Amygdala (tissue), 56 donors: ENCODE measurements at regions not wholly inside any gene's neighbourhood (a gene's known extent, or its start where the extent isn't known, plus 50 kb on each side); places are given as distances from the start of the nearest gene placed in this dataset.
"Not testable (repeated sequence)": the region's sequence is repeated elsewhere in the genome, so short reads cannot be mapped to it uniquely, and the experiment has no call there.

Experiments used
- DNase-seq, 56 donors: peaks; one replicate each; lab custom pipeline; 2025; lab: John Stamatoyannopoulos, UW

DNA sequence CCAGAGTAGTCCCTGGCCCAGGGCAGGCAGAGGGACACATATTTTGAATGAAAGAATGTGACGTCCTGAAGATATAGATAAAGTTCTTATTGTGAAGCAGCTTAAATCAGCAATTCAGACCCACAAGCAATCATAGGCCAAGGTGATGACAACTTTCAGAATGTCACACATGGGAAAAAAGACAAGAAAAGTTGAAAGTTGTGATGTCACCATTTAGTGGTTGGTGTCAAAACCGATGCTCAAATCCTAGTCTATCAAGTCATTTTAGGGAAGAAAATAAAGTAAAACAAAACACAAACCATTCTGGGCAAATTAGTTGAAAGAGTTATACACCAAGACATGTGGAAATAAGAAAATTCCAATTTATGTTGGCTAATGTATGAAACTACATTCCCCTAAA, 710.8 kb downstream of the DOK5 start:
- no peak for DNase-seq

DNA sequence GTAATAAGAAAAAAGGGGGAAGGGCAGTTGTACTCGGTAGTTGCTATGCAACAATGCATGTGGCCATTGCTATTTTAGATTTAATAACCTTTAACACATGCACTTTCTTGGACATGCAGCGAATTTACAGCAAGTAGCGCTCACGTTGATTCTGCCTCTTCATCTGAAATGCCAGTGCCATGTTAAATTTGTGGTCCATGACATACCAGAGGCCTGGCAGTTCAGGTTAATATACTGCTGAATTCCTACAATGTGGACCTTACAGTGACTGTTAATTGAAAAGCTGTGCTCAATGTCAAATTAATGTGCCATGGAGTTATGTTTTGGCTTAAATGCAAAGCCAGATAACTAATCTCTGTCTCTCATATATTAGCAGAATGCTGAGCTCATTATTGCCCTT, 699.7 kb downstream of the DOK5 start:
- no peak for DNase-seq

DNA sequence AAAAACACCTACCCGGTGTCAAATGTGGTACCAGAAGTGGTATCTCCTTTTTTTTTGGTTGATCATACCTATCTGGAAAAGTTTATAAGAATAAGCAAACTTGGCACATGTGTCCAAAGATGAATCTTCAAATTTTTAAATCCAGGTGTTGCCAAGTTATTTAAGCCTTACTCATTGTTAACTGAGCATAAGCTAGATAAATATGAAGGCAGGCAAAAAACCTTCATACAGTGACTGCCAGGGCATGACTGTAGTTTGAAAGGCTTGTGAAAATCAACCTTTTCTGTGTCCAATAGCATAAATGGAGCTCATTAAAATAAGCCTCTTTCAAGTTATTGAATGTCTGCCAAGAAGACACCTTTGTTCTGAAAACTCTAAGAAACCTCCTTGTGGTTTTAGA, 699.2 kb downstream of the DOK5 start:
- no peak for DNase-seq

DNA sequence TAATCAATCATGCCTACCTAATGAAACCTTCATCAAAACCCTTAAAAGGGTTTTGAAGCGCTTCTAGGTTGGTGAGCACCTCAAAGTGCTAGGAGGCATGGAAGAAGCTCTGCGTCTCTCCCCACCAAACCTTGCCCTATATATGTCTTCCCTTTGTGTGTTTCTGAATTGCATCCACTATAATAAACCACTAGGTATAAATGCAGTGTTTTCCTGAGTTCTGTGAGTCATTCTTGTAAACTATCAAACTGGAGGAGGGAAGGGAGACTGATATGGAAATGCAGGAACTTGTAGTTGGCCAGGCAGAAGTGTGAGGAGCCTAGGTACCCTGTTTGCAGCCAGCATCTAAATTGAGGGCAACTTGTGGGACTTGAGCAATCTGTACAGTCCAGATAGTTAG, 698.8 kb downstream of the DOK5 start:
- DNase-seq = no peak

DNA sequence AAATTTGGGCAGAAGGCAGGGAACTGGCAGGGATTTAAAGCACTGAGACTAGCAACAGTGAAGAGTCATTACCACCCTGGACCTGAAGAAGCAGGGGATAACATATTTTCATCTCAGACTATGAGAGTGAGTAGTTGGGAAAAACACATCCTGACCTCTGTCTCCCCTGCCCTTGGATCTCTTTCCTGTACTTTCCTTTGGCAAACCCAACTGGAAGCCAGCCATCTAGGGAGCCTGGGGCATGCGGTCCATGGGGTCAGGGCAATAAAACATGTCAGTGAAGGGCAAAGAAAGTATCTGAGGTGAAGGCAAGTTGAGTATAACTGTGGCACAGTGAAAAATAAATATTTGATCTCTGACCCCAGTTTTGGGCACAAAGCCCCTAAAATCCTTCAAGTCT, 698.2 kb downstream of the DOK5 start:
- no peak for DNase-seq

DNA sequence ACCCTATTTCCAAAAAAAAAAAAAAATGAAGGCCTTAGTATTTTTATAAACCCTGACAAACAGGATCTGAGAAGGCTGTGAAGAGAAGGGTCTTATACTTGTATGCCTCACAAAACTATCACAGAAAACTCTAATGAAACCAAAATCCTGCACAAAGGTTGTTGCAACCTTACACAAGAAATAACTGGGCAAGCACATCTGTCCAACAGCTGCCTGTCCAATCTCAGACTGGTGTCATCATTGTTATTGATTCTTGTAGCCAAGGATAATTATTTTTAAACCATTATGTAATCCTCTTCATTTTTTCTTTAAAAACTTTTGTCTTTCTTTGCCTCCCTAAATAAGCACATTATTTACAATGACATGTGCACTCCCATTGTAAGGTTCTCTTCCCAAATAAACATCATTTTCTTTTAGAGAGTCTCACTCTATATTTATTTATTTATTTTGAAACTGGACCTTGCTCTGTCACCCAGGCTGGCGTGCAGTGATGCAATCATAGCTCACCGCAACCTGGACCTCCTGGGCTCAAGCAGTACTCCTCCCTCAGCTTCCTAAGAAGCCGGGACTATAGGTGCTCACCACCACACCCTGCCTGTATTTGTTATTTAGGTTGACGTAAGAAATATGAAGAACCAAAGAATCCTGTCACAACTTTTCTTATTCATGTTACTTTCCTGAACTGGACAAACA, 697.1 kb downstream of the DOK5 start:
- no peak for DNase-seq

DNA sequence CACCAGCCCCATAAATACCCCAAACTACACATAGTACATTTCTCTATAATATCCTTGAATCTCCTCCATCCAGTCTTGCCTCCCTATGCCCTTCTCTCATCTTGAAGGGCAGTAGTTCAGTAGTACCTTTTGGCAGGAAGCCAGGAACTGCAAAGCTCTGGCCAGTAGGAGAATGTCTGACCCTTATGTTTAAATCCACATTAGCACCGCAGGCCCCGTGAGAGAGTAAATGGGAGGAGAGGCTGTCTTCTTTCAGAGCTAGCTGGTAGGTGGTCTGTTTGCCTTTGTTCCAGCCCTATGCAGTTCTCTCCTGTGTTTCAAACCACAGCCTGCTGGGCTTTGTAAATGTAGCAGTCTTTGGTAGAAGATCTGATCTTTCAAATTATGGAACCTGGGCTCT, 690.7 kb downstream of the DOK5 start:
- no peak for DNase-seq

DNA sequence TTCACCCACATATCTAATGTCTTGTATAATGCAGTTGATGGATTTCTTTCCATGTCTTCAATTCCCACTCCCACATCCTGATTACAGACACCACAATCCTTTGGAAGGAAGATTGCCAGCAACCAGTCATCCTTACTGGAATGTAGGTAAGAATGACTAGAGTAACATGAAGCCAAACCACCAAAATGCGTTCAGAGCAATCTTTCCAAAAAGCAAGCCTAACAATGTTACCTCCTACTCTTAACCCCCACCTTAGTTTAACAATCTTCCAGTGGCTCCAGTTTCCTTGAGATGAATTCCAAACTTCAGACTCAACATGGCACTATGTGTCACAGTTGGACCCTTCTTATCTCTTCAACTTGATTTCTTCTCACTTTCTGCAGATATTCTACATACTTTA, 685.6 kb downstream of the DOK5 start:
- no peak for DNase-seq

DNA sequence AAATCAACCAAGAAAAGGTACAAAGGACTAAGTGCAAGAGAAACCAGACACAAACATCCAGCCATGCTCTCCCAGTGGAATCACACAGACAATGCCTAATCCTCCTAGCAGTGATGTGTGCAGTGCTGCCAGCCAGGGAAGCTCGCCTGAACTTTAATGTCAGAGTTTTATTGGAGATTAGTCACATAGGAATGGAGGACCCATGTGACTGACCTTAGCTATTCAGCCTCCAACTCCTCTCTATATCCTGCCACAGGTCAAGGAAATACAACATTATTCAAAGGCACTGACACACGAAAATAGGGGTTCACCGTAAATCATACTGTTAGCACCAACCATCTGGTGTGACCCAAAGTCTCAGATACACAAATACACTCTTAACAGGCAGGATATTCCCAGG, 684.6 kb downstream of the DOK5 start:
- DNase-seq = no peak

DNA sequence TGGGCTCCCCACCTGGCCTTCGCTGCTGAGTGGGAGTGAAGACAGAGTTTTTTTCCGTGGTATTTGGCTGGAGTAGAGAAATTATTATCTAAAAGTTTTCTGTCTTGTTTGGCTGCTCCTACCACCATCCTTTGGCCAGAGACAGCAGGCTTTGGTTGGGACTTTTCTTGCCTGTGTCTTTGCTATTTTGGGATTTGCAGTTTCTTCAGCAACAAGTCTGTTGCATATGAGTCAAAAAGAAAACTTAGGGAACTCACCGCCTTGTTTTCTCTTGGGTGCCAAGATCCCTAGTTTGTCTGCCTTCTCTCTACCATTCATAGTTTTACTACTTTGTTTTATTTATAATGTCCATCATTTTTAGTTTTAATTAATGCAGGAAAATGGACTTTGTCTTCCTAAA, 683.8 kb downstream of the DOK5 start:
- no peak for DNase-seq

DNA sequence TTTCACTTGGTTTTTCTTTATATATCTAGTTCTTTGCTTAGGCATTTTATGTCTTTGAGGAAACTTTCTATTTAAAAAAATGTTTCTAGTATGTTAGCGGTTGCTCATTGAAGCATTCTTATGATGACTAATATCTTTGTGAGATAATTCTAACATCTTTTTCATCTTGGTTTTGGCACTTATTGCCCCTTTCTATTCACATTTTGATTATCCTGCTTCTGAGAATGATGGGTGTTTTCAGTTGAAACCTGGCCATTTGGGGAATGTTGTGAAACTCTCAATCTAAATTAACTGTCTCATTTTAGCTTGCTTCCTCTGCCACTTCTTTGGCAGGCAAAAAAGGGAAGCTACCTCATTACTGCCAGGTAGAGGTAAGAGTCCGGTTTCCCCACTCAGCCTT, 683.1 kb downstream of the DOK5 start:
- no peak for DNase-seq

DNA sequence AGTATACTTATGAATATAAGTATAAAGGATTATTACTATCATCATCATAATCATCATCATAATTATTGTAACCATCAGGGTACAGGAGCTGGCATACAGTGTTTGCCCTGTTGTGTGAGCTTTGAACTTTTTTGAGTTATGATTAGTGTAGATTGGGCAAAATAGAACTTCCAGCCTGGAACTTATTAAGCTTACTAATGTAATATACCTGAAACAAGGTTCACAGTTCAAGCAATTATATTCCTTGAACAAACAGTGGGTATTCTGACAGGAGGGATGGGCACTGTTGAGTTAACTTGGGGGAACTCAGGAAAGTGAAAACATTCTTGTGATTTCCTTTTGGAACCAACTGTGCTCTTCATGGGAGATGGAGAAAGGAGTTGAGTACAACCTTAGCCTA, 680.0 kb downstream of the DOK5 start:
- DNase-seq = no peak

DNA sequence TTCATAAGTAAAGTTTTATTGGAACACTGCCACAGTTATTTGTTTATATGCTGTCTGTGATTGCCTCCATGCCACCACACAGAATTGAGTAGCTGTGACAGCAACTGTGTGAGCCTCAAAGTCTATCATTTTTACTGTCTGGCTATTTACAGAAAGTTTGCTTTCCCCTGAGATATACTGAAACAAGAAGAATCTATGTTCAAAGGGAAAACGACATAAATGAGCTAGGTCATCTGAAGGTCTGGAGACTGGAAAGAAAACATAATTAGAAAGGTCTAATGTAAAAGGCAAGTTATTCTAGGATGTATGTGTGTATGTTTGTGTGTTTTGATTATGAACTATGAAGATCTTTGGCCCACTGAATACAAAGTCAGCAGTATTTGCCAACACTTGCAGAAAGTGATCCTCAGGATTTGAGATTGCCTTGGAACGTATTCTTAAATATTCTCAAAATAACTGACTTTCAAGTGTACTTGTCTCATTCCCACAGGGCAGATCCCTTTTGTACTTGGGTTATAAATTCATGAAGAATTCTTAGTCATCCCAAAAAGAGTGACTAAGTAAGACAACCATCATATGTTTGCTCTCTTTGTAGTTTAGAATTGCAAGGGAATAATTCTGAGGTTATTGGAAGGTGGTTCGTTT, 677.7 kb downstream of the DOK5 start:
- no peak for DNase-seq

DNA sequence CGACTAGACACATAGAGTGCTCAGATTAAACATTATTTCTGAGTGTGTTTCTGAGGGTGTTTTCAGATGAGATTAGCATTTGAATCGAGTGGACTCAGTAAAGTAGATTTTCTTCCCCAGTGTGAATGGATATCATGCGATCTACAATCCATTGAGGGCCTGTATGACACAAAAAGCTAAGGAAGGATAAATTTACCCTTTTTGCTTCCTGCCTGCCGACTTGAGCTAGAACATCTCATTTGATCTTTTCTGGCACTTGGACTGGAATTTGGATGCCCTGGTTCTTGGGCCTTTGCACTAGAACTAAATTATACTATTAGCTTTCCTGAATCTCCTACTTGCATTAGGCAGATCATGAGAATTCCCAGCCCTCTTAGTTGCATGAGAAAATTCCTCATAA, 675.8 kb downstream of the DOK5 start:
- DNase-seq = no peak

DNA sequence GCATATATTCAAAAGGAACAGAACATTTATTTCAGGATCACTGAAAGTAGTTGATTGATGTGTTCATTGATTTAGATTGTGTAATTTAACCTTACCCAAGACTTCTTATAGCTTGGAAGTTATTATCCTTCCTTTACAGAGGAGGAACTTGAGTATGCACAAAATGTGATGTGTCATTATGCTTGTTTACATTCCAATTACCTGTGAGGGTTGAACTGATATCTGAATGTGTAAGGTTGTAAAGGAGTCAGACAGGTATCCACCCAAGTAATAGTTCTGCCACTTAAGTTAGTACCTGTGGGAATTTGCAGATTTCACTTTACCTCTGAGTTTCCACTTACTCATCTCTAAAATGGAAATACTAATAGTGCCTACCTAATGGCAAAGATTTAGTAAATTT, 668.2 kb downstream of the DOK5 start:
- DNase-seq = no peak

DNA sequence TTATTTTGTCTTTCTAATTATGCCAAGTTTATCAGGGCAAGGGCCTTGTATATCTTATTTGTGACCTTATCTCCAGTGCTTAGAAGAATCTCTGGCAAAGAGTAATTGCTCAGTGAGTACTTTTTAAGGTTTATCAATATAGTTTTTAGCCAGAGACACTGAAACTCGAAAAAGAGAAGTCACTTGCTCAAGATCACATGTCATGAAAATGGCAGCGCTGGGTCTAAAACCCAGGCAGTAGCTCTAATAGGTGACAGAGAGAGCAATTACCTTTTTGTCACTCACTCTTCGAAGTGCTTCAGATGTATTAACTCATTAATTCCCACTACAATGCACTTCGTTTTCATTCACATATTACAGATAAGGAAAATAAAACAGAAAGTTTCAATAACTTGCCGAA, 667.5 kb downstream of the DOK5 start:
- no peak for DNase-seq

DNA sequence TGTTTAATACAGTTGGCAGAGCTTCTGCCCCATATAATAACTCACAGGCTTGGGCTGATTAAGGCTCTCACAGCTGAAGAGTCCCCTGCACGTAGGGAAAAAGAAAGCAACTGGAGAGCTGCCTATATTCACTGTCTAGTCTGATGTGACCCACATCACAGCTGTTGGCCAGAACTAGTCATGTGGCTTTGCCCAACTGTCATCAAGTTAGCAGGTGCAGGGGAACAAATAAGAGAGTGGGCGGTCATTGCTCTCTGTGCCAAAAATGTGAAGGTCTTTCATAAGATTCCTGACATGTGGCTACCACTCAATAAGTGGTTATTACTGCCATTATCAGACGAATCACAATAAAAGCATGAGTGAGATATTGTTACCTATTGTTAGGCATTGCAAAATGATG, 665.2 kb downstream of the DOK5 start:
- no peak for DNase-seq

DNA sequence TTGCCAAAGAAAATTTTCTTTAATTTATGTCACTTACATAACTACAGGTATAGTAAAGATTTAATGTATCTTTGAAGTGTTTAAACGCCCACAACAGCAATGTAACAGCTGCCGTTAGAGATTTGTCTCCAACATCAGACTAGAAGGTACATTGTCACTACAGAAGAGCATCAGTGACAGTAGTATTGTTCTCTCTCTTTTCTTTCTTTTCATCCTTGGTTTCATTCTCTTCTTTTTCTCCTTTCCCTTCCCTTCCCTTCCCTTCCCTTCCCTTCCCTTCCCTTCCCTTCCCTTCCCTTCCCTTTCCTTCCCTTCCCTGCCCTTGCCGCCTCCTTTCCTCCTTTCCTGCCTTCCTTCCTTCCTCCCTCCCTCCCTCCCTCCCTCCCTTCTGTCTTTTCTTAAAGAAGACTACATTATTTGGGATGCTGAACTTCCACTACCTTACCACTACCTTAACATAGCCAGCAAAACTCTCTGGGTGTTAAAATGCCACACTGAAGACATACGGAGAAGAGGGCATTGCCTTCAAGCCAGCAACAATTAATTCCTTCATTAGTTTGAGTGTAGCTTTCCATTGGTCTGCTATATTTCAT, 663.9 kb downstream of the DOK5 start:
- DNase-seq = no peak

DNA sequence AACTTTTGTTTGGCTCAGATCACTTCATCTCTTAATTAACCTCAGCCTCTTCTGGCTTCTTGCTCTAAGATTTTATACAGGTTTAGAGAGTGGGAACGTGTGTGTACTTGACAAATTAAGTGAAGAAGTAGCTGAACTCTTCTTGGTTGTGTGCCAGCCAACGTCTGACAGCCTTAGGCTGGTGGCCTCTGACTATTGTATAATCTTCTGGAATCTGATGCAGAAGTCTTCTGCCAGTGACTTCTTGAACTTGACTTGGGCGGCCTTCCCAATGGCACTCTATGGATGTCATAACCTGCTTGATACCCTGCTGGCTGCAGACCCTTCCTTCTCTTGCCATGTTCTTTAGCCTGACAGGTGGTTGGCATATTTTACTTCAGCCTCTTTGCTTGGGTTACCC, 660.5 kb downstream of the DOK5 start:
- no peak for DNase-seq

DNA sequence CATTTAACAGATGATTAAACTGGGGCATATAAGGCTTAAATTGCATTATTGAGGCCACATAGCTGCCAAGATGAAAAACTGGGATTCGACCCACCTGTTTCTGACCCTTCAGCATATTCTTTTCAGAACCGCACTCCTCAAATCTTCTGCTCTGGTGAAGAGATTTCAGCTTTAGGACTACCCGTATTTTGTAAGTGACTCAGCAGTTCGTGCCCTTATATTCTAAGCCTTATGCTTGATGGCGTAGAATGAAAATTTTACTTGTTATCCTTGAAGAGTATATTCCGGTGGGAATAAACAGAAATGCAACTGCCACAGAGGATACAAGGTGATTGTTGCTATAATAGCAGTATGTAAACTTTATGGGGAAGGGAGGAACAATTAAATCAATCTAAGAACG, 657.1 kb downstream of the DOK5 start:
- no peak for DNase-seq

DNA sequence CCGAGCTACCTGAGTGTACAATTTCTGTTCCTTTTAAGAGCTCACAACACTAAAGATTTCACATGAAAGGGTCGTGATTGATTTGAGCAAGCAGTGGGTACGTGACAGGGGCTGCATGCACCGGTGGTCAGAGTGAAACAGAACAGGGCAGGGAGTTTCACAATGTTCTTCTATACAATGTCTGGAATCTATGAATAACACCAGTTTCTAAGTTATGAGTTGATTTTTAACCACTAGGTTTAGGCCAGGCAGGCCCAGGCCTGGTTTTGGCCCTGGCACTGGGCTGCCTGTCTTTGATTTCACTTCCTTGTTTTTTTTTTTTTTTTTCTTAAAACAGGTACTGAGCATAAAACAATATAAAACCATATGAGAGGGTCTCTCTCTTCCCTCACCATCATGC, 642.2 kb downstream of the DOK5 start:
- DNase-seq = not testable (repeated sequence)

DNA sequence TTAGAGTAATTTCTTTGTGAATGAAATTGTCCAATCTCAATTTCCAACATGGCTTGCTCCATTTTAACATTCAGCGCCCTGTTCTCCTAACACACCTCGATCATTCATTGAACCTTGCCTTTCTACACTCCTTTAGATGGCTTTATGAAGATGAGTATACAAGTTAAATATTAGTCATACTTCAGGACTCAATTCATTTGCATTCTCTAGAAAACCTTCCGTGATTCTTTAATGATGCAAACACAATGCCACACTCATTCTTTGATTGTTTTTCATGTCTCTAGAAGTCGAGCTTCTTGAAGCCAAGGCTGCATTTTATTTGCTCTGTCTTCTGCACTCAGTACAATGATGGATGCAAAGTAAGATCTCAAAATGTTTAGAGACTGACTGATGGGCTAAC, 641.2 kb downstream of the DOK5 start:
- DNase-seq = no peak
